GF-D8 (cell line): ENCODE measurements at regions not wholly inside any gene's neighbourhood (a gene's known extent, or its start where the extent isn't known, plus 50 kb on each side); places are given as distances from the start of the nearest gene placed in this dataset.

Experiments used
- DNase-seq: peaks from one replicate; lab custom pipeline; 2025; lab: John Stamatoyannopoulos, UW

DNA sequence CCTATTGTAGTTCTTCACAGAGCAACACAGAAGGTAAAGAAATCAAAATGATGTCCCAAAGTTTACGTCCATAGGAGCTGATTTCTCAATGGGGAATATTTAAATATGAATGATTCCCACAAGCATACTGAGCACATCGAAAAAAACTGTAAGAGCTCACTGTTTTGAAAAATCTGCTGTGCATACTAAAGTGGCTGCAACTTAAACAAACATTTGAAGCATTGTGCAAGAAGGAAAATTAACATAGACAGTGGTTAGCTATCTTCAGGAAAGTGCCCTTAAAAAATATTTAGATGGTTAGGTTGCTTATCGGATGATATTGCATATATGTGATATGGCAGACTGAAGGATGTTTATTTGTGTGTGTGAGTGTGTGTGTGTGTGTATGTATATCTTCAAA is 747.6 kb downstream of the RFPL4B start:
- no peak for DNase-seq

DNA sequence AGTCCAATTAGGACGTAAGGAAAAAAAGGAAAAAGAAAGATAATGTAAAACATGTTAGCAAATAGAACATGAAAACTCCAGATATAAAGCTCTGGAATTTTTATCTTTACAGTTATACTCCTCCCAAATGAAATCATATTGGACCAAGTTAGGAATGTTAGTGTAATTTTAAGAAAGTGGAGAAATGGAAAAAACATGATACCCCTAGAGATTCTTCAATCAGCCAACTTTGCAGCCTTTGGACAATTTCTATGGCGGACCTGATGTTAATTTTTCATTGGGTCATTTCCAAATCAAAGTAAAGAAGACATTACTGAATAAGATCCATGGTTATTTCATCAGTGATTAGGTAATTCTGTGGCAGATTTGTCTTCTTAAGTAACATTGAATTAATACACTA is 748.7 kb downstream of the RFPL4B start:
- DNase-seq, result no peak

DNA sequence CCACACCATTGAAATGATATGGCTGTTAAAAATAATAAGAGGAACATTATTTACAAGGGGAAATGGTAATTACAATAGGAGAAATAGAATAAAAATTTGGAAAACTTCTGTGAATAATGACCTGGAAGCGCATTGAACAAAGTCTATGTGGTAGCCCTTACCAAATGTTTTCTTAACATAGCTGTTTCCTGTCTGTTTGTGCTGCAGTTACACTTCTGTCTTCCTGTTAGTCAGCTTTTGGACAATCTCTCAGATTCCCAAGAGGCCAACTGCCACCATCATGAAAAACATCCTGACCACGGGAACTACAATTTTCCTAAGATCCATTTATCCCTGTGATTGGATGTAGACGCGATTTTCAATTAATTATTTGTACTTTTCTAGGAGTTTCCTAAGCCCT is 754.4 kb upstream of the MARCKS start:
- DNase-seq, result no peak

DNA sequence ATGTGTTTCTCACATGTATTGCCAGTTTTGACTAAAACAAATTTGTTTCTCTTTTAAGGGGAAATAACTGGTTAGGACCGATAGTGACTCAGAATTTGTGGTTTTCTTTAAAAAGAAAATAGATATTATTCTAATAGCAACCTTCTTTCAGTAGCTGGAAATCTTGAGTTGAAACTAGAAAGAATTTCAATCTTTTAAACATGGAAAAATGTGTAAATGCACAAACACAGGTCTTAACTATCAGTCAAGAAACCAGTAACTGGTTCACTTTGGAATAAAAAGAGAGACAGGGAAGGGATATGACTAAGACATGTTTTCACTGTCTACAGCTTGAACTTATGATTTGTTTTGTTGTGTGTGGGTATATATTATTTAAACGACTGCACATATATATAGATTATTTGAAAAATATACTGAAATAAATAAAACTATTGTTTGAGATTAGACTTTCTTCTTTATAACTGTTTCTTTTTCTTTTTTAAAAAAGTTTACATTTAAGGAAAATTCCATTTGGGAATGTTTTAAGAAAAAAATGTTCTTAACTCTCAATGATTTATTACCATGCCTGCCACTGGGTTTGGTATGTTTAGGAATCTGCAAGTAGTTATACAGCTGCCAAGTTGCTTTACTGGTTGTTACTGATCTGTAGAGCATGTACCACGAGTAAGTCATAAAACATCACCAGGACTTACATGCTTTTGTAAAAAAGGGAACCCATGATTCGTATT is 753.3 kb upstream of the MARCKS start:
- no peak for DNase-seq

DNA sequence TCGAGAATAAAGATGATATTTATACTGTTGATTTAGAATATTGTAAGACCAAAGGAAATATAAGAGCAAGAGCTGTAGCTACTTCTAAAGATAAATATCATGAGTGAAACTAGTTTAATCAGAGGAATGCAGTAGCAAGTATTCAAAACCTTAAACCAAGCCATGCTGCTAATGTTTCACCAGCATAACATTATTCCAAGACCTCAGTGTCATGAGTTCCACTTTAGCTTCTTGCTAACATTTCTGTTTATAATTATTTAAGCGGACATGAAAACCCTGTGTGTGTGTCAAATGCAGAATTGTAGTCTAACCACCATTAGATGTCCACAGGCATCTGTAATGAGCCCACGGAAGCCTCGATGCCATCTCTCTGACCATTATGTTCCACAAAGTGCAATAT is 752.6 kb upstream of the MARCKS start:
- DNase-seq, result no peak

DNA sequence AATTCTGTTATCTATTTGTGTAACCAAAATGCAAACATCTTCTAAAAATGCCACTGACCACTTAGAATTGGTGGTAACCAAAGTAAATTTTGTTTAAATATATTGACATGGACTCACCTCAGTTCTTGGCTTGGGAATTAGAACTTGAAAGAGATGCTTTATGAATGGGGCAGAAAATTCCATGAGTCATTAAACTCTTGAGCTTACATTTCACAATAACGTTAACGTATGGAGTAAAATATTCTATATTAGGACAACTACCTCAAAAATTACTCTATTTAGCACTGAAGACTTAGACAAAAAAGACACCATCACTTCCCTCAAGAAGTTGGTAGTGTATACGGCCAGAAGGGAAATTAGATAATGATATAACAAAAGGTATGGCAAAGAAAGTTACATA is 752.2 kb upstream of the MARCKS start:
- no peak for DNase-seq

DNA sequence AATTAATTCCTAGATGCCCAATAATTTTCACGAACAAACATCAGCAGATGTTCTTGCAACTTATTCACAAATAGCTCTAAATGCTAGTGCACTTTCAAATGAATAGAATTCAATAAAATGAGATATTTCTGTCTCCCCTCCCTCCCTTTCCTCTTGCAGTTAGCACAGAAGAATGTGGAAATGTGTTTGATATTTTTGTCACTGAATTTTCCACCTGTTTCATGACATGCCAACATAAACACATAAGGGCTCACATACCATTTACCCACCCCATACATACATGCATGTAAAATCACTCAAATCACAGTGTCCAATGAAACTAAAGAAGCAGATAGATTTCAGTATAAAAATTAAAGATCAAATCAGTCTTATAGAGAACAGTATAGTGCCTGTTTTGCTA is 746.9 kb upstream of the MARCKS start:
- DNase-seq, result no peak

DNA sequence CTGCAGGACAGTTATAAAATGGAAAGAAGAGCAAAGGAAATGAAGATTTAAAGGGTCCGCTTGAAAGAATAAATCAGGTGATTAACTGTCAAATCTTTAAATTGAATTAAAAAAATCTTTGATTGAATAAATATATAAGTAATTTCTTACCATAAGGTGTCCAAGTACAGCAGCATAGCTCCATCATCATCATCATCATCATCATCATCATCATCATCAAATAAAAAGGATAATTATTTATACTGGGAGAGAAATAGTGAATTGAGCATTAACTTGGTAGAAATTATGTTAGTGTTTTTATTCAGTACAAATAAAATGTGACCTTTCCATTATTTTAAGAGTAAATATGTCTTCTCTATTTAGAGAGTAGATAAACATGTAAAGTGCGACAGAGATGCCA is 745.6 kb upstream of the MARCKS start:
- DNase-seq, result no peak

DNA sequence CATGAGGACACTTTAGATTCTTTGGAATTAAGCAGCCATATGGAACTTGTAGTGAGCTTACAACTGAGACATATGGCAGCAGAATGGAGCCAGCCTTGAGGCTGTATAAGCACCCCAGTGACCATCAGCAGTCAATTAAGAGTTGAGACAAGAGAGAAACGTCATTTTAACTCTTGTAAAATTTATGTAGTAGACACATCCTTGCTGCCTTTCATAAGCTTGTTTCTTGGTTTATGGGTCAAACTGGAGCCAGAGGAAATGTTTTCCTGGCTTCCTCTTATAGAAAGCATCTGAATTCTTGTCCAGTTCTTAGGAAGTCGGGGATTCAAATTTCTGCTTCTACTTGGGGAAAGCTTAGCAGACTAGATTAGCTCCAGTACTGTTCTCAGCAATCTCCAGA is 745.1 kb upstream of the MARCKS start:
- DNase-seq, result no peak

DNA sequence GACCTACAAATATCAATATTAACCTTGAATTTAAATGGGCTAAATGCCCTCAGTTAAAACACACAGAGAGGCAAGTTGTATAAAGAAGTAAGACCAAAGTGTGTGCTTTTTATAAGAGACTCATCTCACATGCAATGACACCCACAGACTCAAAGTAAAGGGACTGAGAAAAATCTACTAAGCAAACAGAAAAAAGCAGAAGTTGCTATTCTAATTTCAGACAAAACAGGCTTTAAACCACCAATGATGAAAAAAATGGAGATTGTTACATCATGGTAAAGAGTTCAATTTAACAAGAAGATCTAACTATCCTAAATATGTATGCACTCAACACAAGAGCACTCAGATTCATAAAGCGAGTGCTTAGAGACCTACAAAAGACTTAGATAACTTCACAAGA is 741.9 kb upstream of the MARCKS start:
- DNase-seq, result no peak

DNA sequence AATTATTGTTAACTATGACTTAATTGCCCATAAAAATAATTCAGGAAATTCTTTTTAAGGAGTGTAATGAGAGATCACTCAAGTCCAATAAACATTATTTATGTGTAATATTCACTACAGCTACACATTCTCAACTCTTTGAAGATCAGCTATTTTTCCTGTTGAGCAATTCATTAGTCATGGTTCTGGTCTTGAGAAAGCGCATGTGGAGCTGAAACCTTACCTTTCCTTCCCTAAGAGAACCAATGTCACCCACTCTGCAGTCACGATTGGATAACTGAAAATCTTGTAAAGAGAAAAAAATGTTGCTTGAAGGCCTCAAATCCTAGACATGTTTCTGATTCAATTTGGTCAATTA is 736.9 kb upstream of the MARCKS start:
- DNase-seq, result no peak

DNA sequence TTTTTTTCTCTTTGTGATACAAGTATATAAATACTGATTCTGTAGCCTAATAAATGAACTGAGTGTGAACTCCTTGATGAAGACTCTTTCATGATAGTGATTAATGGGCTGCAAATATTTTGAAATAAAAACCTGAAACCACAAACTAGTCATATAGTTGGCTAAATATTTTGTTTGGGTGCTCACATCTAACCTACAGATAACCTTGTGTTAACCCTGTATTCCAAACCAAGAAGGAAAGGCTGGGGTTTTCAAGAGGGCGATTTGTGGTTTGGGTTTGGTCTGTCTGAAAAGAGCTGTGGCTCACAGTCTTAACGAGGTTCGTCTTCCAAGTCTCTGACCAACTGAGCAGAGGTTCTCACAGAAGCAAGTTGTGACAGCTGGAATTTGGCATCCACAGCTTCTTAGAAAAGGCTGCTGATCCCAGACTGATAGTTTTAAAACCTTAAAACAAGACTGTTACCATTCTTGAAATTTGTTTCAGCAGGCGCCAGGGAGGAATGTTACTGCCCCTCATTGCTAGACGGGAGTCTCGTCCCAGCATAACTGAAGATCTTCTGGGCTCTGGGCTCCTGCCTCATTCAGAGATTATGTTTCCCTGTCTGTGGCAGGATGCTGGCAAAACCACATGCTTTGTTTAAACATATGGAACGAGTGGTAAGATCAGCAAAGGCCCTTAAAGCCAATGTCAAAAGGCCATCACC is 736.4 kb upstream of the MARCKS start:
- no peak for DNase-seq

DNA sequence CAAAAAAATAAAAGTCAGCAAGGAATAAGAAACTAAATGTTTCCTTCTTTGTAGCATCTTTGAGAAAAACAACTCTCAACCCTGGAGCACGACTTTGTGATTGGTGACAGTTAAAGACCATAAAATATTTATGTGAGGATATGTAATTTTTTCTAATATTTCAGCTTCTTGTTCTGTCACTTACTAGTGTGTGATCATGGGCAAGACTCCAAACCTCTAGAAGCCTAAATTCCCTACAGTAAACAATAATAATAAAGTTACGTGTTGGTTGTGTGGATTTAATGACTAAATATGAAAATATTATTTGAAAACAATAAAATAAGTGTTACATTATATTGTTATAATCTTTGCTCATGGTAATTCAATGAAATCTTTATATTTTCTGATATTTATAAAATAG is 735.6 kb upstream of the MARCKS start:
- no peak for DNase-seq

DNA sequence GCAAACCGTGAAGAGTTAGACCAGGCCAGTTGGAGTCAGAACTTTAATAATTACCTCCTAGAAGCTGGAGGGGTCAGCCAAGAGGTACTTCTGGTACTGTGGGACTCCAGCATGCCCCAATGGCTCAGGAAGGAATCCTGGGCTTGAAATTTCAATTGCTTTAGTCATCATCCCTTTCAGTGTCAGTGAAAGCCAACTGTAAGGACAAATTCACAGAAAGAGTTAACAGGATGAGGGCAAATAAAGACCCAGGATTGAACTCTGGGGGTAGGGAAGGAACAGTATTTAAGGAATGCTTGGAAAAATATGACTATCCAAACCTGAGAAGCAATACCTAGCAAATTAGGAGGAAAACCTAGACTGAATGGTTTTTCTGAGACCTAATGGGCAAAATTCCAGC is 735.1 kb upstream of the MARCKS start:
- no peak for DNase-seq

DNA sequence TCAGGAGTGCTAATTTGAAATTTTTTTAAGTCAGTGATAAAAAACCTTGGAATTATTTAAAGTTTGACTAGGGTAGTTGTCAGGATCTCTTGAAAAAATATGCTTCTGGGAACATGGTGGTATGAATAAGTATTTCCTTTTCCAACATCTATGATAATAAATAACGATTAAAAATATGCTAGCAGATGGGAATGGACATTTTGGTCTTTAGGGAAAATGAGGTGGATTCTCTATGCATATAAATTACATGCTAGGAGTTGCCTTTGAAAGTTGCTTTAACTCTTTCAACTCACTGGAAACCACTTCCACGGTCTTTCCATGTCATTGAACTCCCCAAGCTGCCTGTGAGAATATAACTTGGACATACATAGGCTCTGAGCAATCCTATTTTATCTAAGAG is 731.5 kb upstream of the MARCKS start:
- DNase-seq, result no peak

DNA sequence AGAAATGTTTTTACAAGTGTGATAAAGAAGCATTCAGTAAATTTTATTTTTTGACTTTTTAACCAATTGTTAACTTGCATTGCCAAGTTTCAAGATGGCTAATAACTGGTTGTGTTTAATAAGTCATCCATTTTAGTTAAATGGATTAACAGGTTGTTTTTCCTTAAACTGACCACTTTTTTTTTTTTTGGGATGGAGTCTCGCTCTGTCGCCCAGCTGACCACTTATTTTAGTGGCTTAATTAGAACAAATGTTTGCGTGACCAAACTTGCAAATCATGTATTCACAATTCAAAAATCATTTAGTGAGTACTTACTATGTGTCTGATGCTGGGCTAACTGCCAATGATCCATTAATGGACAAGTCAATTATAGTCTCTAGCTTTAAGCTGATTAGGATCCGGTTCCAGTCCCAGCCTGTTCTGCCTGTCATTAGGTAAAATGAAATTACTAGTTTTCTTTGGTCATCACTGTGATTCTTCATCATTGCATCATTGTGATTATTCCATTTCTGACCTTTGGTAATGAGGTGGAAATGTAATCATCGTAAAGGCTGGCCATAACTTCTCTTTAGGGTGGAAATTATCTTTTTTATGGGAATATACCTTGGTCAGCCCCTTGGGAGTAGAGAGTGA is 729.2 kb upstream of the MARCKS start:
- no peak for DNase-seq

DNA sequence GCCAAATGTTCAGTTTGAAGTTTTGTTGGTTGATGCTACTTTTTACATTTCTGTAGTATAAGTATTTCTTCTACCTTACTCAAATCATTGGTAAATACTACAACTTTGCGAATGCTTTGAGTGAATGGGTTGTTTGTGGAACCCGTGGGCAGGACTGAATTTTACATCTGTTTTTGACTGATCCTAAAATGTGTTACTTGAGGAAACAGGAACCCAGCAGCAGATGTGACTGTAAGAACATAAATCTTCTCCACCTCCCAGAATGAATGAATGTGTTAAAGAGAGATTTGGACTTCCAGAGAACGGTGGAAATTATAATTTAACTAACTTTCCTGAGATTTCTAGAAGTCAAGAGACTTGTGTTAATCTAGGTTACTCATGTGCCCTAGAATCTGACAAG is 728.5 kb upstream of the MARCKS start:
- DNase-seq, result no peak

DNA sequence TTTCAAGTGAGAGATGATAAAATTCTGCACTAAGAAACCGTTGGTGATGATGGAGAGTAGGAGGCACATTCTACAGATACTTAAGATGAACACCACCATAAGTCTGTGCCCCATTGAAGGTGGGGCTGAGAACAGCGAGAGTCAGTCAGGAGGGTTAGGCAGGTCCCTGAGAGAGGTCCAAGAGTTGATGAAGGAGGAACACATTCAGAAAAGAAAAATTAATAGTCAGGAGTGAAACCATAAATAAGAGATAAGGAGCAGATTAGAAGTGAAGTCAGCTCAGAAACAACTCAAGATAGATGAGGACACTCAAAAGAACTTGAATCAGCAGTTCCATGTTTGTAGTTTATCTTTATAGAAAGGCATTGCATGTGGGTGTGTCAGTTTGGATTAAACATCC is 727.2 kb upstream of the MARCKS start:
- no peak for DNase-seq

DNA sequence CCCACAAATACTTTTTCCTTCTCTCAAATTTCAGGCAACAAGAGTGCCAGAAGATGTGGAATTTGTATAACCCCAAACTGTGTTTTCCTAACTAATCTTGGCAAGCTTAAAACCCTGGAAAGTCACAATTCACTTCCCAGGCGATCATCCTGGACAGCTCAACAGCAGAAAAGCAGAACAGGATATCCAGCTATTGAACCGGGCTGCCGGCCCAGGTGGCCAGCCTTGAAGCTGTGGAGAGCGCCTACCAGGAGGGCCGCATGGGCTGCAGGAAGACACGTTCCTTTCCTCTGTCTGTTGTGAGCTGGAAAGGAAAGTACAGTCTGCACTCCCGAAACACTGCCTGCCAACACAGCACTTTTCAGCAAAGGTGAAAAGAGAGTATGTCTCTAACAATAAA is 719.7 kb upstream of the MARCKS start:
- no peak for DNase-seq

DNA sequence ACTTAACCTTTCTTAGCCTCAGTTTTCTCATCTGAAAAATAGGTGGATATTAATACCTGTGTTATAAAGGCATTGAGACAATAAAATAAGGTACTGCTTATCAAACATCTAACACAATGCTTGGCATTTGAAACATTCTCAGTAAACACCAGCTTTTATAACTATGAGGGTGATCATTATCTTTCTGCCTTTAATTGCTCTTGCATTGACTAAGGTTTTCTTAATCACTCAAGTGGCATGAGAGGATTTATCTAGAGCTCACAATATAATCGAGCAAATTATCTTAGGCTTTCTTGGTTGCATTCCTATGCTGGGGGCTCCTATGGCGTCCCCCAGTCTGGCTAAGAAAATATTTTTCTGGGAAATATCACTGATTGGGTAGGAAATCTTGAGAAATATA is 716.4 kb upstream of the MARCKS start:
- no peak for DNase-seq

DNA sequence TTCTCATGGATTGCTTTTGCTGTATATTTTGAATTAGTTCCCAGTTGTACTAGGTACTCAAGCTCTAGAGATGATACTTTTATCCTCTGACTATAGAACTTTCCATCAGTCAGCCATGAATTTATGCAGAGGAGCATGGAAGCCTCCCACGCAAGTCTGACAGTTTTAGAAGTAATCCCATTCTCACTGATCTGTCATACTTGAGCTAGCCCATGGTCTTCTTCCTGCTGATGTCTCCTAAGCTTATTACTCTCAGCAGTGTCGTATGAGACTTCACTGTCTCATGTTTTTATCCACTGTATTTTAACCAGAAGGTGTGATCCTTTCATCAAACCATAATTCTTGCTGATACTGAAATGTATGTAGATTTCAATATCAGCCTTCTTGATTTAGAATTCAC is 715.2 kb upstream of the MARCKS start:
- no peak for DNase-seq

DNA sequence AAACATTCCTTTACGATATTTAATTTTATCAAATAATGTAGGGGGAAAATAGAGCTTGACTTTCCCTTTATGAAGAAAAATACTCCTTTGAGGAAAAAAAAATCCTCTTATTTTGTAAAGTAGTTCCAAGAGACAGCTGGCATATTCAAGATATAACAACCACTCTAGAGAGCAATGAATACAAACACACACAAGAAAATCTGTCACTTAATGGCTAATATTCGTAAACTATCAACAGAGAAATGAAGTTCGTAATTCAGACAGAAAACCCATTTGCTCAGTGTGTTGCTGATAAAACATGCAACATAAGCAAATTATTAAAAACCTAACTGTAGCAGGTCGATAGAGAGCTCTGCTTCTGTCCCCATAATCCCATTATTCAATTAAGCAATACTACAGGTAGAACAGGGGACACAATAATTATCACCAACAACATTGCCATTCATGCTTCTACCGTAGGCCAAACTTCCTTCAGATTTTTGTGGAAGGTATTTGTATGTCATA is 714.4 kb upstream of the MARCKS start:
- no peak for DNase-seq

DNA sequence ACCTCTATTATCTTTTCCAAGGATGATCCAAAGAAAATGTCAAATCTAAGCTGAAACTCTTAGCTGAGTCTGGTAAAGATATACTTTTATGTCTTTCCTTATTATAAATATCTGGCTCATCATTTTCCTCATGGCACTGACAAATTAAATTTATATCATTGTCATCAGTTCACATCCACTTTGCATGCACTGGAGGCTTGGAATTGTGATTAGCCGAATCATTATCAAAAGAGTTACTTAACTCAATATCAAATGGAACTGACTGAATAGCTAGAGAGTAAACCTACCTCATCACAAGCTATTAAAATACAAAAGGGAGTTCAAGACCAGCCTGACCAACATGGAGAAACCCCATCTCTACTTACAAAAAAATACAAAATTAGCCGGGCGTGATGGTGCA is 713.9 kb upstream of the MARCKS start:
- DNase-seq, result no peak

DNA sequence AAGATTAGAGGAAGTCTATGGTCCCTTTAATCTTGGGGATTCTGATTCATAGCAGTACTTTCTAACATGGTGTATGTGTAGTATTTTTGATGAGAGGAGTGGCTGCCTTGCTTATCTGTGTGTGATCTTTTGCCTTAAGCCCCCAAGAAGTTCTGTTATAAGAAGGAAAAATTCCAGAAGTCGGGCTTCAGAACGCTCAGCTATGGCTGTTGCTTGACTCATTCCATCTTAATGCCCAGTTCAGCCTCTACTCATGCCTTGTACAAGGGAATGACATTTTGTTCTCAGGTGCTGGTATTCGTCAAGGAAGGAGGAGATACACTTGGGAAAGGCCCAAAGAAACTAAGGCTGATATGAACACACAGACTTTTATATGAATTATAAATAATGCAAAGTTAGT is 713.0 kb upstream of the MARCKS start:
- no peak for DNase-seq
